Eye (tissue), 1 donor: ENCODE measurements at regions not wholly inside any gene's neighbourhood (a gene's known extent, or its start where the extent isn't known, plus 50 kb on each side); places are given as distances from the start of the nearest gene placed in this dataset.

Experiments used
- DNase-seq: peaks from one replicate; pipeline ENCODE4 v3.0.0-alpha.2; 2015

- no peak for DNase-seq
Observed at GRCh38 chr7:52114509-52114908, 797.9 kb upstream of the COBL start.

- DNase-seq = no peak
Observed at GRCh38 chr7:52114056-52114455, 797.4 kb upstream of the COBL start.

- no peak for DNase-seq
Observed at GRCh38 chr7:52107355-52107754, 790.7 kb upstream of the COBL start.

- DNase-seq = no peak
Observed at GRCh38 chr7:52095861-52096260, 779.3 kb upstream of the COBL start.

- DNase-seq = no peak
Observed at GRCh38 chr7:52091996-52092395, 775.4 kb upstream of the COBL start.

- no peak for DNase-seq
Observed at GRCh38 chr7:52091101-52091500, 774.5 kb upstream of the COBL start.

GRCh38 chr7:52088008-52088901 lies 771.6 kb upstream of the COBL start:
- DNase-seq = peak; percentile 83

- no peak for DNase-seq
Observed at GRCh38 chr7:52085610-52086009, 769.0 kb upstream of the COBL start.

GRCh38 chr7:52080493-52080892 lies 763.9 kb upstream of the COBL start:
- no peak for DNase-seq

GRCh38 chr7:52079726-52080125 lies 763.1 kb upstream of the COBL start:
- DNase-seq = no peak

- DNase-seq = no peak
Observed at GRCh38 chr7:52077571-52077970, 761.0 kb upstream of the COBL start.

- no peak for DNase-seq
Observed at GRCh38 chr7:52074912-52075311, 758.3 kb upstream of the COBL start.

GRCh38 chr7:52074071-52074470 lies 757.5 kb upstream of the COBL start:
- DNase-seq = no peak

- DNase-seq = no peak
Observed at GRCh38 chr7:52071744-52072143, 755.1 kb upstream of the COBL start.

GRCh38 chr7:52064493-52064892 lies 747.9 kb upstream of the COBL start:
- no peak for DNase-seq

- no peak for DNase-seq
Observed at GRCh38 chr7:52061666-52062065, 745.1 kb upstream of the COBL start.

GRCh38 chr7:52053525-52053924 lies 736.9 kb upstream of the COBL start:
- DNase-seq = no peak

- DNase-seq = peak; percentile 7
Observed at GRCh38 chr7:52030722-52031121, 714.1 kb upstream of the COBL start.

GRCh38 chr7:52026140-52026539 lies 709.5 kb upstream of the COBL start:
- no peak for DNase-seq

- DNase-seq = no peak
Observed at GRCh38 chr7:52021343-52021742, 704.7 kb upstream of the COBL start.

- no peak for DNase-seq
Observed at GRCh38 chr7:52018680-52019054, 702.1 kb upstream of the COBL start.

GRCh38 chr7:52017802-52018679 lies 701.4 kb upstream of the COBL start:
- peak; percentile 28 for DNase-seq

GRCh38 chr7:52009181-52009580 lies 692.6 kb upstream of the COBL start:
- DNase-seq = peak; percentile 19

GRCh38 chr7:52006674-52007073 lies 690.1 kb upstream of the COBL start:
- no peak for DNase-seq
